ENCODE measurements at regions not wholly inside any gene's neighbourhood (a gene's known extent, or its start where the extent isn't known, plus 50 kb on each side); places are given as distances from the start of the nearest gene placed in this dataset.
"Not testable (repeated sequence)": the region's sequence is repeated elsewhere in the genome, so short reads cannot be mapped to it uniquely, and the experiment has no call there.

DNA sequence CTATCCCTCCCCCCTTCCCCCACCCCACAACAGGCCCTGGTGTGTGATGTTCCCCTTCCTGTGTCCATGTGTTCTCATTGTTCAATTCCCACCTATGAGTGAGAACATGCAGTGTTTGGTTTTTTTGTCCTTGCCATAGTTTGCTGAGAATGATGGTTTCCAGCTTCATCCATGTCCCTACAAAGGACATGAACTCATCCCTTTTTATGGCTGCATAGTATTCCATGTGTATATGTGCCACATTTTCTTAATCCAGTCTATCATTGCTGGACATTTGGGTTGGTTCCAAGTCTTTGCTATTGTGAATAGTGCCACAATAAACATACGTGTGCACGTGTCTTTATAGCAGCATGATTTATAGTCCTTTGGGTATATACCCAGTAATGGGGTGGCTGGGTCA, 52.3 kb upstream of the MAN1A2 start:
- DNase-seq (ENCODE audit: low spot score) = not testable (repeated sequence)

DNA sequence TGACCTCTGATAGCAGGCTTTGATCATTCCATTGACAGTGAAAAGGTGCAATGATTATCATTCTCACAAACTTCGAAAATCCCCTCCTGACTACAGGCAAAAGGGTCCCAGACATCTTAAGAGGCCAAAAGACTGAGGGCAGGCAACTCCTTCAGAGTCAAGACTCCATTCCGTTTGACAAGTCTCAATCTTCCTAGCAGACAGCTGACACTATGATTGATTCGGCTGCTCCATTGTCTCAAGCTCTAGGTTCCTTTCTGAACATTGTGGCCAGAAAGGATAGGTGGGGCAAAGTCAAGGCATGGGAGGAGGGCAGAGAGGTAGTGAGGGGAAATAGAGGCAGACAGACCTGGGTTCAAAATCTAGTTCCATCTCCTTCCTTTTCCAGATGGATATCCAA, 53.7 kb upstream of the MAN1A2 start:
- DNase-seq (ENCODE audit: low spot score) = no peak

DNA sequence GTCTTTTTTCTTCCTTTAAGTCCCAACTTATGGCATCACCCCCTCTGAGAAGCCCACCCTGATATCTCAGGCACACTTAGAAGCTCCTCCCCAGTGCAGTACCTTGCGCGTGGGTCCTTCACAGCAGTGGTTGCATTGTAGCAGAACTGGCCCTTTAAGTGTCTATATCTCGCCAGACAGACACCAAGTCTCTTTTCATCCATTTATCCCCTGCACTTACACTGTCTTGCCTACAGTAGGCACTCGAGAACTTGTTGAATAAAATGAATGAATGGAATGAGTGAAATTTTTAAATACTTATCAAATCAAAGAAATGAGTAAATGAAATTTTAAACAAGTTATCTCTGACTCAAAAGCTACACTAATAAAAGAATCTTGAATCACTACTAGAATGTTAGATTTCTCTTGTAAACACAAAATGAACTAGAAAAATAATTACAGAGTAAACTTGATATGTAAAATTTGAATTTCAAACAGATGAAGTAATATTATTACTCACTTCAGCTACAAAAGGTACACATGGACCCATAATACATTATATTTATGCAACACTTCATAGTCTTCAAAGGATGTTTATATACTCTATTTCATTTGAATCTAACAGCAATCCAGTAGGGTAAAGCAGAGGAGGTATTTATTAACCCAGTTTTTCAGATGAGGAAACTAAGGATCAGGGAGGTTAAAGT, 54.7 kb upstream of the MAN1A2 start:
- DNase-seq (ENCODE audit: low spot score) = peak; percentile 18

DNA sequence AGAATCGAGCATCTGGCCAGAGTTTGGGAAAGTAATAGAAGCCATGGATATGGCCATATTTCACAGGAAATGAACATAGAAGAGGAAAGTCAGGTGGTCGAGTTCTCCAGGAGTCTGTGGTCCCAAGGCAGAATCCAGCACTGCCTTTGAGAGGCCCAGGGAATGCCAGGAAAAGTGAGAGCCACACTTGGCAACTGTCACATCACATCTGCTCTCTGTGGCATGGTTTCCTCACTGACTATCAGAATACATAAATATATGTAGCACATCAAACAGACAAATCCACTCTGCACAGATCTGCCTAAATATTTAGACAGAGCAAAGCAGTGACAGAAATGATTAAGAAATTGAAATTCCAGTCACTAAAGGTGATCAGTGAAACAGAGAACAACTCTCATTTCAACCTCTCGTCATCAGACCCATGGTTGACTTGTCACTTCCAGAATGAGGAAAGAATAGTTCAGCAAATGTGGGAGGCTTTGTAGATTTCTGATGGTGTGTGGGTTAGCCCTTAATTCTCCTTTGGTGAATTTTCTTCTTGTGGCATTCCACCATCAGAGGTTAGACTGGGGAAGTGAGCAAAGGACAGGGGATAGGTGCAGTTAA, 58.8 kb upstream of the MAN1A2 start:
- DNase-seq (ENCODE audit: low spot score) = no peak

DNA sequence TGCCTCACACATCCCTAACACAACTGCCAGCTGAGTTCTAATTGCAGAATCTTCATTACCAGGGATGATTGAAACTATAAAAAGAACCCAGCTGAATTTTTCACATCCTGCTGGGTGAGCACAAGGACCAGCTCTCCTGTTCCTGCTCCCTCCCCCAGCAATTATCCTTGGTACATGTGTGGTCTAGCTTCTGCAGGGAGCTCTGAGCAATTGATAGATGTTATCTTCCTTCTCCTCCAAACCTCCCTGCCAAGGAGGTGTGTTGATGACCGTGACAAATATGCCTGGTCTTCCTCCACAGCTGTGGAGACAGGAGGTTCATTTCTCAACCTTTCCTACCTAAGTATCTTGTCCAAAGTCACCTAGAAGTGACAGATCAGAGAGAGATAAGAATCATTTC, 65.3 kb upstream of the MAN1A2 start:
- no peak for DNase-seq (ENCODE audit: low spot score)

DNA sequence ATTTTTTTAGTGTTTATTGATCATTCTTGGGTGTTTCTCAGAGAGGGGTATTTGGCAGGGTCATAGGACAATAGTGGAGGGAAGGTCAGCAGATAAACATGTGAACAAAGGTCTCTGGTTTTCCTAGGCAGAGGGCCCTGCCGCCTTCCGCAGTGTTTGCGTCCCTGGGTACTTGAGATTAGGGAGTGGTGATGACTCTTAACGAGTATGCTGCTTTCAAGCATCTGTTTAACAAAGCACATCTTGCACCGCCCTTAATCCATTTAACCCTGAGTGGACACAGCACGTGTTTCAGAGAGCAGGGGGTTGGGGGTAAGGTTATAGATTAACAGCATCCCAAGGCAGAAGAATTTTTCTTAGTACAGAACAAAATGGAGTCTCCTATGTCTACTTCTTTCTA, 67.1 kb upstream of the MAN1A2 start:
- not testable (repeated sequence) for DNase-seq (ENCODE audit: low spot score)

DNA sequence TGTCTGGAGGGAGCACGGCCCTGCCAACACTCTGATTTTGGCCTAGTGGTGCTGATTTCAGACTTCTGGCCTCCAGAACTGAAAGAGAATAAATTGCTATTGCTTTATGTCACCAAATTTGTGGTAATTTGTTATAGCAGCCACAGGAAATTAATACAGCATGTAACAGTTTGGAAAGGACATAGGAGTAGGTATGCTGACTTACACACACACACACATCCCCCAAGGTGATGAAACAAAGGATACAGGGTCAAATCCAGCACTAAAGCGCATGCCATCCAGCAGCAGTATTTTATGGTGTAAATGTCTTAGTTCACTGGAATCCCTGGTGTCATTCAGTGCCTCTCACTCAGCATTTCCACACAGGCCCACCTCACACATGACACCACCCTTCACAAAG, 72.2 kb upstream of the MAN1A2 start:
- DNase-seq (ENCODE audit: low spot score) = no peak

DNA sequence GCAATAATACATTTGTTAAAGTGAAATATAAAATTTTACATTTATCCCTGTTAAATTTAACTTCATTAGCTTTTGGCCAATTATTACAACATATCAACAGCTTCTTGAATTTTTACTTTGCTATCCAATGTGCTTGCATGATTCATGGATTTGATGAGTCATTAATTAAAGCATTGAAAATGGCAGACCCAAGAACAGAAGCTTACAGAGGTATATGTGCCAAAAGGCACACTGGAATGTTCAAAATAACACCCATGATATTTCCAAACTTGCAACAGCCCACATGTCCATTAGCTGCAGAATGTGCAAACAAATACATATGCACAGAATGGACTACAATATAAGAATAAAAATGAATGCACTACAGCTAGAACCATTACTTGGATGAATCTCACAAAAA, 76.4 kb upstream of the MAN1A2 start:
- DNase-seq (ENCODE audit: low spot score) = no peak

DNA sequence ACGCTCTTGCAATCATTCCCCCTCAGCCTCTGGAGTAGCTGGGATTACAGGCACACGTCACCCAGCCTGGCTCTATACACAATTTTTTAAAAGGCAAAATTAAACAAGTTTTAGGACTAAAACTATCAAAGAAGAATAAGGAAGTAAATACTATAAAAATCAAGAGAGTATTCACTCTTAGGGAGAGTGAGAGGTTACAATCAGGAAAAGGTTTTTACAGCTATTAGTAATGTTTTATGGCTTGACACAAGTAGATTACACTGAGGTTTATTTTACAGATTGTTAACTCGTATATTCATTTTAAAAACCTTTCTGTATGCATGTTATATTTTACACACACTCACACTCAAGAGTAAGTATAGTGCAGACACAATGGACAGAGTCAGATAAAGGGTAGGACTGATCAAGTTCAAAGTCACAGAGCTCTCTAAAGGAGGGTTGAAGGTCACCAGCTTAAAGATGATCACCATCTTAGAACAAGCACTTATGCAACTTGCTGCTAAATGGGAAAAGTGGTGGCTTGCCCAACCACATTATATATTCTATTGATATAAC, 77.9 kb upstream of the MAN1A2 start:
- no peak for DNase-seq (ENCODE audit: low spot score)

DNA sequence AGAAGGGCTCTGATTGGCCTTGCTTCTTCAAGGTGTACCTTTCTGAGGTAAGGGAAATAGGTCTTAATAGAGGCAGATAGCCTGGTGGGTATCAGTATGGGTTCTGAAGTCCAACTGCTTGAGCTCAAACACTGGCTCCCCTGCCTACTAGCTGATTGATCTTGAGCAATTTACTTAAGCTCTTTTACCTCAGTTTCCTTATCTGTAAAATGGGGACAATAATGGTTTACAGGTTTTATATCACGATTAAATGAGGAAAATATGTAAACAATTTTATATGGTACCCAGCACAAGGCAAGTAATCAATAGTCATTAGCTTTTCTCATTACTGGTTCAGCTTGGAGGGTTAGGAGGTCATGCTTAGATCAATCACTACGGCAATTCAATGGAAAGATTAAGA, 75.8 kb upstream of the VTCN1 start:
- DNase-seq (ENCODE audit: low spot score) = no peak

DNA sequence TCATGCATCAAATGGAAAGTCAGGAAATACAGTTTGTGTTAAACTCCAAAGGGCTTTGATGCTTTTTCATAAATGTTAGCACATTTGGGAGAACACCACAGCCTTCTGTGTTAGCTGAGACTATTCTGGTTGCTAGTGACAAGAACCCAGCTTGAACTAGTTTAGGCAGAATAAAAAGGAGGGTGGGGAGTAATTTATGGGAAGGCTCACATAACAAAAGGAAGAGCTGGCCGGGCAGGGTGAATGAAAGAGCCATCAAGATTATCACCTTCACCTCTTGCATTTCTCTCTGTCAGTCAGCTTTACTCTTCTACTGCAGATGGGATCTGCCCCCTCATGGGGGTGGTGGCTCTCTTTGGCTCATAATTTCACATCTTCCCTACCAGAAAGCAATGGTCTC, 75.4 kb upstream of the VTCN1 start:
- DNase-seq (ENCODE audit: low spot score) = no peak

DNA sequence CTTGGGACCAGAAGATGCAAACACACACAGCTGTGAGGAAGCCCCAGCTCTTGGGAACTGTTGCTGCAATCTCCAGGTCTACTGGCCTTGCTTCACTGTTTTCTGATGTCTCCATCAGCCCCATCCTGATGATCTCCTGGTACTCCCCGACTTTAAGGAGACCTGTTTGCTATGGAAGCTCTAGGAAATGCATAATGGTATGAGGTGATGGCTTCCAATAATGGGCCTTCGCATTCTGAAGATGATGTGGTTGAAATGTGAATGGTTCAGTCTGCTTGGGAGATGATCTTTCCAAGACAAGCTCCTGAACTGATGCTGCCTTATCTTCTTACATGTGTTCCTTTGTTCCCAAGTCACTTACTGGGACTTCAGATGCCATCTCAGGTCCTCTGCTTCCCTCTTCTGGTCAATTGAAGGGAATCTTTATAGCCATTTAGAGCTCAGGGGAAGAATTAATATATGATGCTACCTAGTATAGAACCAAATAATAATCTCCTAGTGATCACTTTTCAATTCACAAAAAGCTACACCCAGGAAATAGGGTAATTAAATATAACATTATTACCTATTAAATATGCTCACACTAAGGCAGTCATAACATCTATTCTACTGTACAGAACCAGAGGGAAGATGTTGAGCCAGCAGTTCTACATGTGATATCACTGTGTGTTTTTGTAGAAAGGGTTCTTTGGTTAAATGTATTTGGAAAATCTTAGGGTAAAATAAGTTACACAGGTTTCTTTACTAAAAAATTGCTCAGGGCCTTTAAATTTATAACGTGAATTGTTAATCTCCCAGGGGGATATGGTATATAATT, 73.9 kb upstream of the VTCN1 start:
- peak; percentile 78 for DNase-seq (ENCODE audit: low spot score)

DNA sequence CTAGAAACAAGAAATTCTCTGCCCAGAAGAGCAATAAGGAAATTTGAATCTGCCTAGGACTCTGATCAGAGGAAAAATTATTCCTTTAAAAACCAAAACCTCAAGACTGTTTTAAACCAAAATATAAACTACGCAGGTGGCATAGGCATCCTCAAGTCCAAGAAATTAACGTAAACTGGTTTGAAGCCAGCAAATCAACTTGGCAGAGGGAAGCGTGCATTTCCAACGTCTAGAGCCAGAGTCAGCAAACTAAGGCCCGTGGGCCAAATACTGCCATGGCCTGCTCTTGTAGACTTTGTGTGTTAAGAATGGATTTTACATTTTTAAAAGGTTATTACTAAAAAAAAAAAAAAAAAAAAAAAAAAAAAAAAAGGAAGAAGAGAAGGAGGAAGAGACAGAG, 67.8 kb upstream of the VTCN1 start:
- no peak for DNase-seq (ENCODE audit: low spot score)

DNA sequence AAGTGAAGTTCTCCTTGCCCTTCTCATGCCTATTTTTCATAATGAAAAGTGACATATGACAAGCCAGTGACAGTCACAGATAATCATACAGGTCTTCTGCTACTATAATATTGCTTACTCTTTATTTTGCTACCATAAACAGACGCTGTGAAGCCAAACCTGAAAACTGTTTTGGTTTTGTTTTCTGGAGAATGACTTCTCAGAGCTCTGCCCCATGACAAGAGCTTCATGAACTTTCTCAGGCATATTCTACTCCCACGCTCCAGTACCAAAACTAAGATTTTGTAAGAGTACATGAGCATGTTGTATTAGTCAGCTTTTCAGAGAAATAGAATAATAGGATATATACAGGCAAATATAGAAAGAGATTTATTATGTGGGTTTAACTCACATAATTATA, 64.3 kb upstream of the VTCN1 start:
- no peak for DNase-seq (ENCODE audit: low spot score)

DNA sequence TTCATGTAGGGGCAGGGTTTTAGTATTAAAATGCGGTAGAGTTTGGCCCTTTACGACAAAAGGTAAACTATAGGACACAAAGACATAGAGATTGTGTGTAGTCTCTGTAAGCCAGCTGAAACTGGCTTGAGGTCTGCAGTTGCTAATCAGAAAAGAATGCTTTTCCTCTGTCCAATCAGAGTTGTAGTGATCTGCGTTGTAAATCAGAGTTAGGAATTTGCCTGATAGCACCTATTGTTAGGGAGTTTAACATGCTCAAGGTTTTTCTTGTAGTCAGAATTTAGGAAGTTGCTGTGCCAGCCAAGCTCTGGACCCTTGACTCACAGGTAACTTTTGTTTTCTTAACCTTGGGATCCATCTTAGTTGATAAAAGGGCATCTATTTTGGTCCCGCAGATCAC, 61.2 kb upstream of the VTCN1 start:
- no peak for DNase-seq (ENCODE audit: low spot score)

DNA sequence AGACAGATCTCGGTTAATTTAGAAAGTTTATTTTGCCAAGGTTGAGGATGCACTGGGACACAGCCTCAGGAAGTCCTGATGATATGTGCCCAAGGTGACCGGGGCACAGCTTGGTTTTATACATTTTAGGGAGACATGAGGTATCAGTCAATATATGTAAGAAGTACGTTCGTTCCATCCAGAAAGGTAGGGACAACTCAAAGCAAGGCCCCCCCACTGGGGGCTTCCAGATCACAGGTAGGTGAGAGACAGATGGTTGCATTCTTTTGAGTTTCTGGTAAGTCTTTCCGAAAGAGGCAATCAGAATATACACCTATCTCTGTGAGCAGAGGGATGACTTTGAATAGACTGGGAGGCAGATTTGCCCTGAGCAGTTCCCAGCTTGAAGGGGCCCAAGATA, 60.4 kb upstream of the VTCN1 start:
- no peak for DNase-seq (ENCODE audit: low spot score)

DNA sequence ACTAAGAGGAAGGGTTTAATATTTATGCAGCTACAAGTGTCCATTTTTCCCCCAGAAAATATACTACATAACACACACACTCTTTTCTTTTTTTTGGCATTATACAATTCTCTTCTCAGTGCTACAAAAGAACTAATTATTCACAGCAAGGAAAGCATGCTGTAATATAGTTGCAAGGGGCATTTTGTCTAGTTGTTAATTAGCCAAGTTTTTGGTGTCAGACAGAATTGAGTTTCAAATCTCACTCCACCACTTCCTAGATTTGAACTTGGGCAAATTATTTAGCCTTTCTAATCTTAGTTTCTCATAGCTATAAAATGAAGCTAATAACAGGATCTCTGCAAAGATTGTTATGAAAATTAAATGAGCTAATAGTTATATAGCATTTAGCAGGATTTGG, 60.0 kb upstream of the VTCN1 start:
- no peak for DNase-seq (ENCODE audit: low spot score)

DNA sequence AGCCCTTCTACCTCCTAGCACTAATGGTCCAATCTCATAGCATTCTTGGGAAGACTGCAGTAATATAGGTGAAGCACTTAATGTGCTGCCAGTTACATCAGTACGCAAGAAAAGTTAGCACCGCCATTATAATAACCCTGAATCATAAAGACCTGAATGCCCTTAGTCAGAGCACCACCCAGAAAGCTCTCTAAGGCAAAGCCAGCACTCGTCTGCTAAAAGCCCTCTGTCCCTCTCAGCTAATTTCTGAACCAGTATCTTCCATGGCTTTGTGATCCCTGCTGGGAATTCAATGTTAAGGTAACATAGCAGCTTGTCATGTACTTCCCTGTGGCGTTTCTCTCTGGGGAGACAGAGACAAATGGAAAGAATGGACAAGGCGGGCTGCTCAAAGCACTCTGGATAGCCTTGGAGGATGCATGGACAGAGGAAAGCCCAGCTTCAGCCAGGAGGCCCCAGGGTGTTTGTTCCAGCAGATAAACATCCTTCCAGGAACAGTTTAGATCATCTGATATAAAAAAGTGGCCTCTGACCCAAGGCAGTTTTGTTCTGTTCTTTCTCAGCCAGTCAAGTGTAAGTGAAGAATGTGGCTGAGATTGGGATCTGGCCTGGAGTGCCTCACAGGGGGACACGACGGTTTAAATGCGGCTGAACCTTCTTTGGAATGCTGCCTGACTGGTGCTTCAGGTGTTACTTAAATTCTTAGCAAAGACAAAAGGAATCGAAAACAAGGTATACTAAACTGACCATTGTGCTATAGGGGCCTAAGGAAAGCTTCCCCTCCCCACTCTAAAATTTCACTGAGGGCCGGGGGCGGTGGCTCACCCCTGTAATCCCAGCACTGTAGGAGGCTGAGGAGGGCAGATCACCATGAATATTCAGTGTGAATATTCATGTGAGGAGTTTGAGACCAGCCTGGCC, 58.1 kb upstream of the VTCN1 start:
- DNase-seq (ENCODE audit: low spot score) = no peak

DNA sequence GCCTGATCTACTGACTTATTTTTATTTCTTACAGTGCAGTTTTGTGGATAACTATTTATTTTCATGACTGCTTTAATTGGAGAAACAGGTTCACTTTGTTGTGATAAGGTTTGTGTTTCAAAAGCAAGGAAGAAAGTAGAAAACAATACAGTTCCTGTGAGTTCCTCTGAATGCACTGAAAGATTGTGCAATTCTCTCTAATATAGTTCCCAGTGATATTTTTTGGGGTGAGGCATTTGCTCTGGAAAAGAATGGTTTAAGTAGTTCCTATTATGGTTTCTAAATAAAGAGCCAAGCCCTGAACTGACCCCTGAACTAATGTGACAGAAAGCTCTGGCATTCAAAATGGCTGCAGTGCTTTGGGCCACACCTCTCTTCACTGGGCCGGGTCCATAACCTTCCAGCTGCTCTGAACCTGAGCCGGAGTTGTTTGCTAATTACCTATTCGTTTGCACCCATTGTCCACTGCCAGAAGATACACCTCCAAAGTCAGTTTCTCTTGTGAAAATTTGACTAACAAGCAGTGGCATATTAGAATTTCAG, 56.6 kb upstream of the VTCN1 start:
- no peak for DNase-seq (ENCODE audit: low spot score)

DNA sequence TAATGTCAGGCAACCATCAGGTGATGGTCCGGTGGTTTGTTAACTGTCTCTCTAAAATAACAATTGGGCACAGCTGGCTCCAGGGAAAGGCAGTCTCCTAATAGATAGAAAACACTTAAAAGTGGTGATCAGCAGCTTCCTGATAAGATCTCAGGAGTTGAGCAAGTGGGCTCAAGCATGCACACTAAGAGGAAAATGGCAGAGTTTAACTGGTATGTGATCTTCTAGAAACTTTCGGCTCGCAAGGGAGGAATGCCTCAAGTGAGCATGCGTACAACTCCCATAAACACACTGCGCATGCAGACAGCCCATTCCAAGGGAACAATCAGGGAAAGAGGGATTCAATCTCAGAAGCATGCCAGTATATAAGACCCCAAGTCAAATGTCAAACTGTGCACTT, 52.2 kb upstream of the VTCN1 start:
- no peak for DNase-seq (ENCODE audit: low spot score)

DNA sequence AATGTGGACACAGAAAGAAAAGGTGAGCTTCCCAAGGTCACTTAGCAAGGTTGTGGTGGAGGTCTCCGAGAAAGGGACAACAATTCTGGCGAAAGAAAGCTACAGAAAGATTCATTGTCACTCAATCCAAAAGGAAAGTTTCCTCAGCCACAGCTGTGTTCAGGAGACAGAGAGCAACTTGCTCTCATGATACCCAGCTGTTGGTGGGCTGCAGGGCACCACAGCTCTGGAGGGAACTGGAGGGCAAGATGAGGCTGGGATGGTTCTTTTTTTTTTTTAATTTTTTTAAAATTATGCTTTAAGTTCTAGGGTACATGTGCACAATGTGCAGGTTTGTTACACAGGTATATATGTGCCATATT, 50.7 kb upstream of the VTCN1 start:
- DNase-seq (ENCODE audit: low spot score) = no peak
